ENCODE measurements at regions not wholly inside any gene's neighbourhood (a gene's known extent, or its start where the extent isn't known, plus 50 kb on each side); places are given as distances from the start of the nearest gene placed in this dataset.

- DNase-seq (ENCODE audit: low read depth, low spot score): no peak
- Mint-ChIP-seq H3K4me1 (no peaks in the 10 kb centered on the region), H3K27ac (ENCODE audit: unreplicated experiment) (no peak overlapping the region), H3K9me3 (no peaks in the 10 kb centered on the region), H3K36me3 (ENCODE audit: low read depth) (no peaks in the 10 kb centered on the region), H3K27me3 (ENCODE audit: low read depth) (no peaks in the 10 kb centered on the region), H3K4me3 (no peak overlapping the region)
- TF ChIP-seq CTCF (conservative IDR thresholded peaks at IDR 0.05): no peak
Observed at GRCh38 chr15:61481886-61482285, 252.8 kb upstream of the RORA start.

- H3K27me3 Mint-ChIP-seq (ENCODE audit: low read depth): no peaks in the 10 kb centered on the region
- no peak overlapping the region for H3K27ac Mint-ChIP-seq (ENCODE audit: unreplicated experiment)
- no peak overlapping the region for H3K4me3 Mint-ChIP-seq
- H3K4me1 Mint-ChIP-seq: no peaks in the 10 kb centered on the region
- DNase-seq (ENCODE audit: low read depth, low spot score): no peak
- H3K9me3 Mint-ChIP-seq: no peaks in the 10 kb centered on the region
- no peak for TF ChIP-seq CTCF (conservative IDR thresholded peaks at IDR 0.05)
- no peaks in the 10 kb centered on the region for H3K36me3 Mint-ChIP-seq (ENCODE audit: low read depth)
Observed at GRCh38 chr15:61480863-61481262, 251.8 kb upstream of the RORA start.

- H3K4me1 Mint-ChIP-seq: no peaks in the 10 kb centered on the region
- no peaks in the 10 kb centered on the region for H3K9me3 Mint-ChIP-seq
- no peaks in the 10 kb centered on the region for H3K27me3 Mint-ChIP-seq (ENCODE audit: low read depth)
- DNase-seq (ENCODE audit: low read depth, low spot score): no peak
- no peak for TF ChIP-seq CTCF (conservative IDR thresholded peaks at IDR 0.05)
- no peaks in the 10 kb centered on the region for H3K36me3 Mint-ChIP-seq (ENCODE audit: low read depth)
- H3K4me3 Mint-ChIP-seq: no peak overlapping the region
- no peak overlapping the region for H3K27ac Mint-ChIP-seq (ENCODE audit: unreplicated experiment)
Observed at GRCh38 chr15:61480295-61480694, 251.2 kb upstream of the RORA start.

- TF ChIP-seq CTCF (conservative IDR thresholded peaks at IDR 0.05): no peak
- Mint-ChIP-seq H3K4me1 (no peaks in the 10 kb centered on the region), H3K27me3 (ENCODE audit: low read depth) (no peaks in the 10 kb centered on the region), H3K4me3 (no peak overlapping the region), H3K9me3 (no peaks in the 10 kb centered on the region), H3K36me3 (ENCODE audit: low read depth) (no peaks in the 10 kb centered on the region), H3K27ac (ENCODE audit: unreplicated experiment) (no peak overlapping the region)
- no peak for DNase-seq (ENCODE audit: low read depth, low spot score)
Observed at GRCh38 chr15:61479613-61480012, 250.5 kb upstream of the RORA start.

GRCh38 chr15:61476741-61477140 lies 247.6 kb upstream of the RORA start:
- no peak for TF ChIP-seq CTCF (conservative IDR thresholded peaks at IDR 0.05)
- DNase-seq (ENCODE audit: low read depth, low spot score): no peak
- Mint-ChIP-seq H3K4me3 (no peak overlapping the region), H3K9me3 (peaks cover 6% of the 10 kb centered on the region), H3K4me1 (no peaks in the 10 kb centered on the region), H3K27ac (ENCODE audit: unreplicated experiment) (no peak overlapping the region), H3K27me3 (ENCODE audit: low read depth) (no peaks in the 10 kb centered on the region), H3K36me3 (ENCODE audit: low read depth) (no peaks in the 10 kb centered on the region)

GRCh38 chr15:61474796-61475195 lies 245.7 kb upstream of the RORA start:
- DNase-seq (ENCODE audit: low read depth, low spot score): no peak
- no peak overlapping the region for H3K27ac Mint-ChIP-seq (ENCODE audit: unreplicated experiment)
- no peaks in the 10 kb centered on the region for H3K4me1 Mint-ChIP-seq
- H3K36me3 Mint-ChIP-seq (ENCODE audit: low read depth): no peaks in the 10 kb centered on the region
- no peak overlapping the region for H3K4me3 Mint-ChIP-seq
- TF ChIP-seq CTCF (conservative IDR thresholded peaks at IDR 0.05): no peak
- H3K27me3 Mint-ChIP-seq (ENCODE audit: low read depth): no peaks in the 10 kb centered on the region
- peaks cover 6% of the 10 kb centered on the region for H3K9me3 Mint-ChIP-seq
